H7 (cell line): ENCODE measurements at regions not wholly inside any gene's neighbourhood (a gene's known extent, or its start where the extent isn't known, plus 50 kb on each side); places are given as distances from the start of the nearest gene placed in this dataset.
"Not testable (repeated sequence)": the region's sequence is repeated elsewhere in the genome, so short reads cannot be mapped to it uniquely, and the experiment has no call there.

Experiments
- DNase-seq: peaks from one replicate; pipeline ENCODE4 v3.0.0; 2012
- H3K27me3 ChIP-seq: 2 replicates; pipeline ENCODE4 v1.6.0; 2011; ENCODE audit warnings: mild to moderate bottlenecking, low read length; ENCODE audit not compliant: control insufficient read depth, insufficient read depth
- H3K36me3 ChIP-seq: replicated peaks from 2 replicates; pipeline ENCODE4 v1.5.1; 2011; ENCODE audit warnings: low read length; ENCODE audit not compliant: control insufficient read depth, insufficient read depth
- H3K4me3 ChIP-seq: 2 replicates; pipeline ENCODE4 v1.5.1; 2011; ENCODE audit warnings: low read depth, mild to moderate bottlenecking, control low read depth, low read length, moderate library complexity; ENCODE audit not compliant: insufficient read depth

GRCh38 chr13:104683789-104684188, 1617.6 kb upstream of the SLC10A2 start:
- Histone ChIP-seq H3K27me3 (no peaks in the 10 kb centered on the region), H3K4me3 (no peak overlapping the region), H3K36me3 (no peaks in the 10 kb centered on the region)
- DNase-seq = no peak

DNA sequence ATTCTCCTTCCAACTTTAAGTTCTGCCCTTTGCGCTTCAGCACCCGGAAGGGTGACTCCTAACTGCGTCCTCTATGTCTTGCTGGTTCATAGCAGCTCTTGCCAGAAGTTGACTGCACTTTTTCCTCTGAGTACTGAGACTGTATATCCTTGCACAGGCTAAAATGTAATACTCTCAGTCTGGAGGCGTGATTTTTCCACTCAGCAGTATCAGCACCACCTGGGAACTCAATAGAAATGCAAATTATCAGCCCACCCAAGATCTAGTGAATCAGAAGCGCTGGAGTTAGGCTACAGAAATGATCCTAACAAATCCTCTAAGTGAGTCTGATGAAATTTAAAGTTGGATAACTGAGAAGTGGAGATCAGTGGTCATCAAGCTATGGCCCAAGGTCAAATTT, 1611.9 kb upstream of the SLC10A2 start:
- Histone ChIP-seq H3K4me3 (no peak overlapping the region), H3K36me3 (no peaks in the 10 kb centered on the region)
- DNase-seq = no peak

GRCh38 chr13:104671901-104672300, 1605.7 kb upstream of the SLC10A2 start:
- H3K27me3 ChIP-seq = no peaks in the 10 kb centered on the region
- DNase-seq = no peak
- no peak overlapping the region for H3K4me3 ChIP-seq
- no peaks in the 10 kb centered on the region for H3K36me3 ChIP-seq

More for the DNA sequence above, 1611.9 kb upstream of the SLC10A2 start:
- H3K27me3 ChIP-seq = no peaks in the 10 kb centered on the region

- Histone ChIP-seq H3K4me3 (no peak overlapping the region), H3K27me3 (no peaks in the 10 kb centered on the region), H3K36me3 (no peaks in the 10 kb centered on the region)
- no peak for DNase-seq
Measured at GRCh38 chr13:104657196-104657595, 1591.0 kb upstream of the SLC10A2 start.

- Histone ChIP-seq H3K36me3 (no peaks in the 10 kb centered on the region), H3K27me3 (no peaks in the 10 kb centered on the region), H3K4me3 (no peak overlapping the region)
- no peak for DNase-seq
Measured at GRCh38 chr13:104650431-104650830, 1584.2 kb upstream of the SLC10A2 start.

DNA sequence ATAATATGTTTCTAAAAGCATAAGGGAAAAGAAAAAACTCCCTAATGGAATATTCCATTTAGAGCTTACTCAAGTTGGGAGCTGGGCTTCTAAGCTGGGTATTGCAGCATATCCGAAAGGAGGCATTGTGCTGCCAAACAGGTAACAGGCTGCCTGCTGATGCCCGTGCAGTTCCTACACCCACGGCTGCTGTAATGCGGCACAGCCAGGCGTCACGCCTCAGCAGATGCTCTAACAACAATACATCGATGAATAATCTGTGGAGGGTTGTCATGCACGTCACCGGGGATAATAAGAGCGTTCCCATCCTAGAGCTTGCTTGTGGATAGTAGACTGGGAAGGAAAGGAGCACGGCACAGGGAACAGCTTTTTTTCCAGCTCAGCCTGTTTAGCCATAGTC, 1582.1 kb upstream of the SLC10A2 start:
- H3K4me3 ChIP-seq = no peak overlapping the region
- no peaks in the 10 kb centered on the region for H3K36me3 ChIP-seq
- DNase-seq = no peak
- H3K27me3 ChIP-seq = no peaks in the 10 kb centered on the region

DNA sequence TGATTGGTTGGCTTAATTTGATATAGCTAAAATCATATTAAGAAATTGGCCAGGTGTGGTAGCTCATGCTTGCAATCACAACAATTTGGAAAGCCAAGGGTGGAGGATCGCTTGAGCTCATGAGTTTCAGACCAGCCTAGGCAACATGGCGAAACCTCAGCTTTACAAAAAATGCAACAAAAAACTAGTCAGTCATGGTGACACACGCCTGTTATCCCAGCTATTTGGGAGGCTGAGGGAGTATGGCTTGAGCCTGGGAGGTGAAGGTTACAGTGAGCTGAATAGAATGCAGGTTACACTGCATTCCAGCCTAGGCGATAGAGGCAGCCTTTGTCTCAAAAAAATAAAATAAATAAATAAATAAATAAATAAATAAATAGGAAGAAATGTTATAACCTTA, 1579.6 kb upstream of the SLC10A2 start:
- H3K27me3 ChIP-seq = no peaks in the 10 kb centered on the region
- no peaks in the 10 kb centered on the region for H3K36me3 ChIP-seq
- DNase-seq = no peak
- H3K4me3 ChIP-seq = no peak overlapping the region

DNA sequence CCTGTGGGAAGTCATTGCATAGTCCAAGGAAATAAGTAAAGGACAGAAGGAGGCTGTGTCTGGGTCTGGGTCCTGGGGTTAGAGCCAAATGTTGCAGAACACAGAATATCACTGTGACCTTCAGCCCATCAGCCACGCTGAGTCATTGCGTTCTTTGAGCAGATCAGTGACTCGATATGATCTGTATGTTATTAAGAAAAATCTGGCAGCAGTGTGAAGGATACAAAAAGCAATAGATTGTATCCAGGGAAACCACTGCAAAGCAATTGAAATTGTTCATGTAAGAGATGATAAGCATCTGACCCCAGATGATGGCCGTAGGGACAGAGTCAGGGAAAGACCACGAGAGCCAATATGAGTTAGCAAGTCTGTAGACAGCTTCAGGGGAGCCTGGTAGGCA, 1575.1 kb upstream of the SLC10A2 start:
- no peaks in the 10 kb centered on the region for H3K27me3 ChIP-seq
- no peak overlapping the region for H3K4me3 ChIP-seq
- no peak for DNase-seq
- no peaks in the 10 kb centered on the region for H3K36me3 ChIP-seq

GRCh38 chr13:104635879-104636278, 1569.7 kb upstream of the SLC10A2 start:
- Histone ChIP-seq H3K4me3 (no peak overlapping the region), H3K27me3 (no peaks in the 10 kb centered on the region)
- no peak for DNase-seq

GRCh38 chr13:104634016-104634415, 1567.8 kb upstream of the SLC10A2 start:
- DNase-seq = no peak
- Histone ChIP-seq H3K27me3 (no peaks in the 10 kb centered on the region), H3K36me3 (no peaks in the 10 kb centered on the region), H3K4me3 (no peak overlapping the region)

More at GRCh38 chr13:104635879-104636278, 1569.7 kb upstream of the SLC10A2 start:
- H3K36me3 ChIP-seq = no peaks in the 10 kb centered on the region

GRCh38 chr13:104632736-104633135, 1566.5 kb upstream of the SLC10A2 start:
- H3K27me3 ChIP-seq = no peaks in the 10 kb centered on the region
- no peak overlapping the region for H3K4me3 ChIP-seq
- no peaks in the 10 kb centered on the region for H3K36me3 ChIP-seq
- DNase-seq = no peak

GRCh38 chr13:104625201-104625600, 1559.0 kb upstream of the SLC10A2 start:
- DNase-seq = no peak
- Histone ChIP-seq H3K36me3 (no peaks in the 10 kb centered on the region), H3K4me3 (no peak overlapping the region), H3K27me3 (no peaks in the 10 kb centered on the region)

- Histone ChIP-seq H3K27me3 (no peaks in the 10 kb centered on the region), H3K4me3 (no peak overlapping the region), H3K36me3 (no peaks in the 10 kb centered on the region)
- DNase-seq = no peak
Measured at GRCh38 chr13:104616990-104617389, 1550.8 kb upstream of the SLC10A2 start.

DNA sequence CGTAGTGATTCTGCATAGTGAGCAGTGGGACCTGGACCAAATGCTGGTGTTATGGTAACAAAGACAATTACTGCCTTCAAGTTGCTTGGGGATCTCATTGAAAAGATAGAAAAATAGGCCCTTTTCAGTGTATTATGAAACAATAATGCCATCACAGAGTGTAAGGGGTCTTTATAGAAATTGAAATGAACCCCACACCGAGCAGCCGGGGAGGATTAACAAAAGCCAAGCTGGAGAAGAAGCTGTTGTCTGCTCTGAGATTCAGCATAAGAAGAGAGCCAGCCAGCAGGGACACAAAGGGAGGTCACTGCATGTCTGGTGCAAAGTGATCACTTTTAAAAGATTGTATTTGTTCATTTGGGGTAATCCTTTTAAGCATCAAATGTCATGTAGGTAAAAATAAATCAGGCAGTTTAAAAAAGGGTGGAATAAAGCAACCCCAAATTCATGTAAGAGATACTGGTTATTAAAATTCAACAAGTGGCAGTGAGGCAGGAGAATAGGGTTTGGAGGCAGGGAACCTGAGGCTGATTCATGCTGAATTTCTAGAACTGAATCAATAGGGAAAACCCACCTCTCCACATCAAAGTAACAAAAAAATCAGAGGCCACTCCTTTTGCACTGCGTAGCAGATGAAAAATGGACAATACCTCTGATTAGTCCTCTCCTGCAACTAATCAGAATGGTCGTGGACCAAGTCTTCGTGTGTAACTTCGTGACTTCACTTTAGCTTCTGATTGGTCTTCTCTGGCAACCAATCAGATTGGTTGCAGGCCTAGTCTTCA, 1548.3 kb upstream of the SLC10A2 start:
- Histone ChIP-seq H3K4me3 (no peak overlapping the region), H3K36me3 (no peaks in the 10 kb centered on the region), H3K27me3 (no peaks in the 10 kb centered on the region)
- peak; percentile 1 for DNase-seq

DNA sequence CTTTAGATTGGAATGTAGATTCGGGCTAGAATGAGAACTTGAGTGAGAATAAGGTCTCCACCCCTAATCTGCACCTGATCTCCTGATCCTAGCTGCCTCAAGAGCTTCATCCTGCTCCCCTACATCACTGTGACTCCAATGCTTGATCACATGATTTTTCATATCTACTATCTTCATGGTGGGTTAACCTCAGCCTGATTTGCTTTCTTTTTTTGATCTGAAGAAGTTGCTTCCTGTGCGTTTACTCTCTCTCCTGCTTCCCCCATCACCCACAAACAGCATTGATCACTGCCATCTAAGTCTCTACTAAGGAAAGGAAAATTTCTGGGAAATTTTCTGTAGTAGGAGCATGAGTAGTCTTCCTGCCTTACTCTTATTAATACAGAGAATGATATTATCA, 1542.1 kb upstream of the SLC10A2 start:
- Histone ChIP-seq H3K36me3 (no peaks in the 10 kb centered on the region), H3K27me3 (no peaks in the 10 kb centered on the region), H3K4me3 (no peak overlapping the region)
- no peak for DNase-seq

- not testable (repeated sequence) for H3K27me3 ChIP-seq, DNase-seq, H3K36me3 ChIP-seq, H3K4me3 ChIP-seq
Measured at GRCh38 chr13:104605435-104605834, 1539.2 kb upstream of the SLC10A2 start.
